Mesenchymal stem cell (in vitro differentiated cells and primary cell): ENCODE measurements at regions not wholly inside any gene's neighbourhood (a gene's known extent, or its start where the extent isn't known, plus 50 kb on each side); places are given as distances from the start of the nearest gene placed in this dataset.
A peak's percentile ranks its signal among the peaks of the same experiment; 100 is the strongest.

ENCODE experiments used
- DNase-seq: peaks from one replicate; pipeline ENCODE4 v3.0.0-alpha.2; 2013
- H2AFZ ChIP-seq: one replicate; pipeline ENCODE4 v1.6.1; 2013; ENCODE audit warnings: low read depth, mild to moderate bottlenecking, control low read depth, inconsistent platforms, low read length, moderate library complexity
- H2AK5ac ChIP-seq: 2 replicates; pipeline ENCODE4 v1.6.1; 2013; ENCODE audit warnings: low read length, moderate library complexity, mild to moderate bottlenecking, inconsistent platforms; ENCODE audit not compliant: severe bottlenecking
- H2BK120ac ChIP-seq: one replicate; pipeline ENCODE4 v1.6.1; 2013; ENCODE audit warnings: low read depth, mild to moderate bottlenecking, inconsistent platforms, low read length, moderate library complexity
- H2BK12ac ChIP-seq, 2 experiments: one replicate each; pipeline ENCODE4 v1.6.1; 2013; ENCODE audit warnings: inconsistent platforms in 2 of 2, low read length in 2 of 2, mild to moderate bottlenecking in 2 of 2, moderate library complexity in 2 of 2, control low read depth in 1 of 2
- H2BK15ac ChIP-seq: one replicate; pipeline ENCODE4 v1.6.1; 2013; ENCODE audit warnings: mild to moderate bottlenecking, low read depth, inconsistent platforms; ENCODE audit not compliant: poor library complexity, severe bottlenecking
- H2BK5ac ChIP-seq: 2 replicates; pipeline ENCODE4 v1.6.1; 2013; ENCODE audit warnings: low read depth, mild to moderate bottlenecking, low read length, control low read depth, inconsistent platforms; ENCODE audit not compliant: poor library complexity, severe bottlenecking
- H3K14ac ChIP-seq, 2 experiments: one replicate each; pipeline ENCODE4 v1.6.1; 2013; ENCODE audit warnings: inconsistent platforms in 2 of 2, low read length in 2 of 2, control low read depth in 1 of 2, mild to moderate bottlenecking in 1 of 2, moderate library complexity in 1 of 2
- H3K18ac ChIP-seq, 2 experiments: one replicate each; pipeline ENCODE4 v1.6.1; 2013; ENCODE audit warnings: inconsistent platforms in 2 of 2, low read length in 2 of 2, control low read depth in 1 of 2, low read depth in 1 of 2, mild to moderate bottlenecking in 1 of 2
- H3K23ac ChIP-seq, 2 experiments: one replicate each; pipeline ENCODE4 v1.6.1; 2013; ENCODE audit warnings: inconsistent platforms in 2 of 2, low read length in 2 of 2, mild to moderate bottlenecking in 2 of 2, moderate library complexity in 2 of 2, control low read depth in 1 of 2
- H3K27ac ChIP-seq: 2 replicates; pipeline ENCODE4 v1.5.1; 2013; ENCODE audit warnings: mild to moderate bottlenecking, moderate library complexity, low read length, control low read depth, inconsistent platforms; ENCODE audit not compliant: poor library complexity, severe bottlenecking
- H3K27me3 ChIP-seq, 2 experiments: 2 replicates each; pipeline versions ENCODE4 v1.6.1 to v1.7.0; 2013; ENCODE audit warnings: low read length in 2 of 2, mild to moderate bottlenecking in 2 of 2, moderate library complexity in 2 of 2, control low read depth in 1 of 2, inconsistent platforms in 1 of 2; ENCODE audit not compliant: control insufficient read depth in 1 of 2, insufficient read depth in 1 of 2
- H3K36me3 ChIP-seq, 2 experiments: 2 replicates each; pipeline versions ENCODE4 v1.6.1 to v1.7.0; 2013; ENCODE audit warnings: low read length in 2 of 2, control low read depth in 1 of 2, inconsistent platforms in 1 of 2, low read depth in 1 of 2, mild to moderate bottlenecking in 1 of 2; ENCODE audit not compliant: insufficient read depth in 2 of 2, control insufficient read depth in 1 of 2
- H3K4ac ChIP-seq, 2 experiments: one replicate each; pipeline ENCODE4 v1.6.1; 2013; ENCODE audit warnings: inconsistent platforms in 2 of 2, low read length in 2 of 2, mild to moderate bottlenecking in 2 of 2, moderate library complexity in 2 of 2, control low read depth in 1 of 2, low read depth in 1 of 2
- H3K4me1 ChIP-seq: 2 replicates; pipeline ENCODE4 v1.6.1; 2013; ENCODE audit warnings: low read depth, low read length, control low read depth; ENCODE audit not compliant: control insufficient read depth, insufficient read depth
- H3K4me2 ChIP-seq: 2 replicates; pipeline ENCODE4 v1.6.1; 2013; ENCODE audit warnings: low read length, mild to moderate bottlenecking, inconsistent platforms; ENCODE audit not compliant: poor library complexity, severe bottlenecking
- H3K4me3 ChIP-seq, 2 experiments: 2 replicates each; pipeline versions ENCODE4 v1.5.1 to v1.7.0; 2013; ENCODE audit warnings: low read length in 2 of 2, mild to moderate bottlenecking in 2 of 2, control low read depth in 1 of 2, low read depth in 1 of 2; ENCODE audit not compliant: insufficient read depth in 1 of 2
- H3K79me1 ChIP-seq: replicated peaks from 2 replicates; pipeline ENCODE4 v1.6.1; 2013; ENCODE audit warnings: mild to moderate bottlenecking, control low read depth, low read length, inconsistent platforms; ENCODE audit not compliant: poor library complexity, severe bottlenecking
- H3K9ac ChIP-seq: 2 replicates; pipeline ENCODE4 v1.7.0; 2013; ENCODE audit warnings: mild to moderate bottlenecking, low read length, moderate library complexity
- H3K9me3 ChIP-seq: 2 replicates; pipeline ENCODE4 v1.7.0; 2013; ENCODE audit warnings: mild to moderate bottlenecking, low read length; ENCODE audit not compliant: control insufficient read depth
- H4K8ac ChIP-seq: one replicate; pipeline ENCODE4 v1.6.1; 2013; ENCODE audit warnings: inconsistent platforms, mild to moderate bottlenecking, low read length, moderate library complexity
- H4K91ac ChIP-seq: one replicate; pipeline ENCODE4 v1.6.1; 2013; ENCODE audit warnings: mild to moderate bottlenecking, low read length, inconsistent platforms
- WGBS: methylation state at CpG from one replicate; pipeline ENCODE4 v1.1.7; 2013; ENCODE audit warnings: mixed read lengths; 5-methylcytosine and 5-hydroxymethylcytosine counted together

DNA sequence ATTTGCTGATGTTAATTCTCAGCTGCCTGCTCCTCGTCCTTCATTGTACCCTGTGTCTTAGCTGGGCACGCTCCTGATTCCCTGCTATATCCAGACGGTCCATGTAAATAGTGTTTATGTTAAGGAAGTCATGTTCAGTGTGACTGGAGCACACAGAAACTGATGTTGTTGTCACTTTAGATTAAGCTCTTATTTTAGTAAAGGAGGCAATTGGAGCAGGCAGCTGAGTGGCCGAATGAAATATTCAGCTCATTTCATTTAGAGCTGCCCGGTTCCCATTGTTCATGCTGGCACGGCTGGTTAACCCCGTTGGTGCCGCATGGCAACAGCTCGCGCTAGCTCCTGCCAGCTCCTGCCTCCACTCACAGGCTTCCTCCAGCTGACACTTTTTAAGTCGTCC lies 446.8 kb upstream of the SOX5 start:
- Histone ChIP-seq H2BK12ac (no peak overlapping the region), H4K8ac (no peak overlapping the region), H4K91ac (no peak overlapping the region), H3K9ac (no peak overlapping the region), H3K9me3 (peaks cover 4% of the 10 kb centered on the region), H3K23ac (no peak overlapping the region), H3K27me3 (no peaks in the 10 kb centered on the region), H3K4me1 (peaks cover 5% of the 10 kb centered on the region), H2BK5ac (no peak overlapping the region), H2BK15ac (no peak overlapping the region), H3K79me1 (no peaks in the 10 kb centered on the region), H2AK5ac (no peak overlapping the region), H3K4ac (no peak overlapping the region), H2AFZ (no peak overlapping the region), H3K18ac (peak overlapping the region in 1 of 2 experiments; percentile 48), H3K27ac (no peak overlapping the region), H3K4me3 (no peak overlapping the region), H3K14ac (no peak overlapping the region), H3K36me3 (no peaks in the 10 kb centered on the region), H3K4me2 (no peak overlapping the region), H2BK120ac (no peak overlapping the region)
- DNase-seq, result no peak
- 76% methylated on average over 10 of the region's 11 CpGs for WGBS

DNA sequence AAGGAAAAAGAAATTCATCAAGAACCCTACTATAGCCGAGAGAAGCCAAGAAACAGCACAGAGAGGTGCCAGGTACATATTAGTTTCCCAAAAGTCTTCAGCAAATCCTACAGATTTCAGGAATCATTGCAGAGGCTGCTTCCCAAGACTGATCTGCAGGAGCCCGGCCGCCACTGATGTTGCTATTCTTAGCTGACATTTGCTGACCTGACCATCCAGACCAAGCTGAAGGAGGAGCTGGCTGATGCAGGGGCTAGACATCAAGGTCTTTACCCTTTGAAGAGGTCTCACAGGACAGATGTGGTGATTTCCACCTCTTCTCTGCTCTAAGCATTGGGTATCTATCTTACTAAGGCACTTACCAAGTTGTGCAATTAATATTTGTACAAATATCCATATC lies 444.8 kb upstream of the SOX5 start:
- Histone ChIP-seq H3K4me1 (peaks cover 5% of the 10 kb centered on the region), H2AFZ (no peak overlapping the region), H2BK12ac (no peak overlapping the region), H2AK5ac (no peak overlapping the region), H3K9ac (no peak overlapping the region), H3K4me2 (no peak overlapping the region), H3K4me3 (no peak overlapping the region), H4K91ac (no peak overlapping the region), H3K18ac (no peak overlapping the region), H3K27me3 (no peaks in the 10 kb centered on the region), H4K8ac (no peak overlapping the region), H2BK5ac (no peak overlapping the region), H2BK120ac (no peak overlapping the region), H3K9me3 (peaks cover 10% of the 10 kb centered on the region), H2BK15ac (no peak overlapping the region), H3K79me1 (no peaks in the 10 kb centered on the region), H3K27ac (no peak overlapping the region), H3K23ac (no peak overlapping the region), H3K36me3 (no peaks in the 10 kb centered on the region), H3K4ac (no peak overlapping the region), H3K14ac (no peak overlapping the region)
- no peak for DNase-seq
- WGBS, result 86% methylated on average over 3 of the region's 3 CpGs

DNA sequence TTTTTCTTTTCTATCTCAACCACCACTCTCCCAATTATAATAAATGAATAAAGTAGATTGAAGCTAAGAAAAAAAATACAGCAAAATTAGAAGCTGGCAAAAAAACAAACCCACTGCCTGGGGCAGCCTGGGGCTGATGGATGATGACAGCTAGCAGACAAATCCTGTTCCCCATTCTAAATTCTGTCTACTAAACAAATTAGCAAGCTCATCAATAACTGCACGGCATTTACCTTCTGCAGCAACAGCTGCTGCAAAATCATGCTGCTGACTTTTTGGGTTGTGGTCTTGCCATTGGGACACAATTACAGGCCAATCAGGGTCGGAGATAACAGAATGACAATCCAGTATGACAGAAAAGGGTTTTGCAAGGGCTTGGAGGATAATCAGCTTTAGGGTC lies 443.6 kb upstream of the SOX5 start:
- H3K27ac ChIP-seq, result no peak overlapping the region
- H3K4ac ChIP-seq, result no peak overlapping the region
- no peak overlapping the region for H3K4me2 ChIP-seq
- no peaks in the 10 kb centered on the region for H3K79me1 ChIP-seq
- H2BK5ac ChIP-seq, result no peak overlapping the region
- H4K91ac ChIP-seq, result no peak overlapping the region
- no peaks in the 10 kb centered on the region for H3K36me3 ChIP-seq
- no peak overlapping the region for H3K23ac ChIP-seq
- 100% methylated on average over 2 of the region's 2 CpGs for WGBS
- no peak overlapping the region for H2AK5ac ChIP-seq
- H3K18ac ChIP-seq, result no peak overlapping the region
- H4K8ac ChIP-seq, result no peak overlapping the region
- H2BK120ac ChIP-seq, result no peak overlapping the region
- H2BK15ac ChIP-seq, result no peak overlapping the region
- H3K27me3 ChIP-seq, result no peaks in the 10 kb centered on the region
- H3K4me3 ChIP-seq, result no peak overlapping the region
- peaks cover 2% of the 10 kb centered on the region for H3K4me1 ChIP-seq
- no peak overlapping the region for H2BK12ac ChIP-seq
- no peak overlapping the region for H3K9ac ChIP-seq
- DNase-seq, result no peak
- no peak overlapping the region for H2AFZ ChIP-seq
- no peak overlapping the region for H3K14ac ChIP-seq
- peaks cover 10% of the 10 kb centered on the region for H3K9me3 ChIP-seq

DNA sequence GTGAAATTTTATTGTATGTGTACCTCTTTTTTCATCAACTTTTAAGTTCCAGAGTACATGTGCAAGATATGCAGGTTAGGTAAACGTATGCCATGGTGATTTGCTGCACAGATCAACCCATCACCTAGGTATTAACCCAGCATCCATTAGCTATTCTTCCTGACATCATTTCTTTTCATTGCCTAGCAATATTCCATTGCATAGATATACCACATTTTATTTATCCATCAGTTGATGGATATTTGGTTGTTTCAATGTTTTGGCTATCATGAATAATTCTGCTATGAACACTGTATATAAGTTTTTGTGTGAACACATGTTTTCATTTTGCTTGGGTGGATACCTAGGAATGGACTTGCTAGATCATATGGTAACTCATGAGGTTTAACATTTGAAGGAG lies 439.9 kb upstream of the SOX5 start:
- Histone ChIP-seq H3K27ac (no peak overlapping the region), H3K9me3 (peaks cover 10% of the 10 kb centered on the region), H3K18ac (no peak overlapping the region), H4K8ac (no peak overlapping the region), H3K36me3 (no peaks in the 10 kb centered on the region), H3K9ac (no peak overlapping the region), H3K27me3 (no peaks in the 10 kb centered on the region), H3K14ac (no peak overlapping the region), H3K4me3 (no peak overlapping the region), H2AK5ac (no peak overlapping the region), H2BK5ac (no peak overlapping the region), H3K4me2 (no peak overlapping the region), H3K4ac (no peak overlapping the region), H2BK15ac (no peak overlapping the region), H2BK12ac (no peak overlapping the region), H4K91ac (no peak overlapping the region), H3K79me1 (no peaks in the 10 kb centered on the region), H3K23ac (no peak overlapping the region), H3K4me1 (no peaks in the 10 kb centered on the region), H2BK120ac (no peak overlapping the region), H2AFZ (no peak overlapping the region)
- DNase-seq, result no peak
- 100% methylated on average over 1 of the region's 1 CpG for WGBS
